ENCODE measurements at regions not wholly inside any gene's neighbourhood (a gene's known extent, or its start where the extent isn't known, plus 50 kb on each side); places are given as distances from the start of the nearest gene placed in this dataset.
"Not testable (repeated sequence)": the region's sequence is repeated elsewhere in the genome, so short reads cannot be mapped to it uniquely, and the experiment has no call there.

DNA sequence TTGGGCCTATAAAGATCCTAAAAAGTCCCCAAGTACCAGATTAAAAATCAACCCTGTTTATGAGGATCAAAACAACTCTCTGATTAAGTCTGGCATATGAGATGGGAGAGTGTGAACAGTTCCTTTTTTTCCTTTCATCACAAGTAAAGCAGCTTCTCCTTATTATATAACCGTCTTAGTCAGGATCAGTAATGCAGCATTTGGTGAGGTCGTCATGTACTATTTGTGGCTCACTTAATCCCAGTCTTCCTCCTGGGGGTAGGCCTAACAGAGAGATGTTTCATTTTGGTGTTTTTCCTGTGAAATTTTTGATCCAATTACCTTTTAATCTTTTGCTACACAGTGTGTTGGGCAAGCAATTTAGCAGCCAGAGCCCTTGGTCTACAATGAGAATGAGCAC is 333.1 kb upstream of the KCNMB2 start:
- DNase-seq = no peak

DNA sequence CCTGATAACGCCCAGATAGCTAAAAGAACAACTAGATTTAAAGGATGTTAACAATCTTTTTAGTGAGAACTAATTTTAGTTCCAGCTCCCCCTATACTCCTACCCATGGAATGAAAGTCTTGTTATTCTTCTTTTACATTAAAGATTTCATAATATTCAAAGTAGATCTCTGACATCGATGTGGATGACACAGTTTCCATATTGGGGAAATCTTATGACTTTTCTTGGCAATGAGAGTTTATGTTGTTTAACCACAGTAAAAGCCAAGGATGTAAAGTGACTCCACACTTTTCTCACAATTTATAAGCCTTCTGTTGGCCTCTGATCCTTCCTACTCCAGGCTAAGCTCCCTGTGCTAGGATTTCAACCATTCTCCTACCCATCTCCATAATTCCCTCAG is 332.6 kb upstream of the KCNMB2 start:
- DNase-seq = no peak

DNA sequence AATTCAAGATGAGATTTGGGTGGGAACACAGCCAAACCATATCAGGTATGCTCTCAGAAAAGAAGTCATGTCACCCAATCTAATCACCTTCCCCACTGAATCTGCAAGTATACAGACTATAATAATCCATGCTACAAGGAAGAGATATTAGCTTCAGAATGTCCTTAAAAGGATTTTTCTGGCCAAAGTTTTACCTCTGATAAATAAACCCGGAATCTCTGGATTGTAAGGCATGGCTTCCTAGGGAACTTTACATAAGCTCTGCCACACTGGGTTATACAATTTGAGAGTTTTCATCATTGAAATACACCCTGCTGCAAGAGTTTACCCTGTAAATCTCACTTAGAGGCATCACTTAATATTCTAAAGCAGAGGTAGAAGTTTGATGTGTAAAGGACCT is 330.5 kb upstream of the KCNMB2 start:
- no peak for DNase-seq

DNA sequence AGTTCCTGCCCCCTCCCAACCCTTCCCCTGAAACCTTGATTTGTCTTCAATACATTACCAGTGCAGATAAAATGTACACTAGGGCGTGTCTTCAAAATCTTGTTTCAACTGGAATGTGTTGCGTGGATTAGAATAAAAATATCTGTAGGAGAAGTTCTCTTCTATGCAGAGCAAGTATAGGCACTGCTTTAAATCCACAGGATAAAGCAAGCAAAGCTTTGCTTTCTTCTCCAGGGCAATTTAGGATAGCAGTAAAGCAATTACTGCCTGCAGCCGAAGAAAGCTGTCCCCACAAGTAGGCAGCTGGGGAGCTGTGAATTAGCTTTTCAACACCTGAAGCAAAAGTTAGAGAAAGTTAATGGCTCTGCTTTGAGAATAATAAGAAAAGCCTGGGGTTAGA is 329.7 kb upstream of the KCNMB2 start:
- no peak for DNase-seq

DNA sequence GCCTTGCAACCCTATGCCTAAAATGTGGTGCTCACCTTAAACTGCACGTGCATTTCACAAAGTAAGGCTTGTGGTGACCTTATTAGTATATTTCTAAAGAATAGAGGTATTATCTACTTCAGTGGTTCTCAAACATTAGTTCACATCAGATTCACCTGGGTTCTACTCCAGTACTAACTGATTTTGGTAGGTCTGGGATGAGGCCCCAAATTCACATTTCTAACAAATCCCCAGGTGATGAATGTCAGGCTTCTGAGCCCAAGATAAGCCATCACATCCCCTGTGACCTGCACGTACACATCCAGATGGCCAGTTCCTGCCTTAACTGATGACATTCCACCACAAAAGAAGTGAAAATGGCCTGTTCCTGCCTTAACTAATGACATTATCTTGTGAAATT is 329.1 kb upstream of the KCNMB2 start:
- DNase-seq = not testable (repeated sequence)

DNA sequence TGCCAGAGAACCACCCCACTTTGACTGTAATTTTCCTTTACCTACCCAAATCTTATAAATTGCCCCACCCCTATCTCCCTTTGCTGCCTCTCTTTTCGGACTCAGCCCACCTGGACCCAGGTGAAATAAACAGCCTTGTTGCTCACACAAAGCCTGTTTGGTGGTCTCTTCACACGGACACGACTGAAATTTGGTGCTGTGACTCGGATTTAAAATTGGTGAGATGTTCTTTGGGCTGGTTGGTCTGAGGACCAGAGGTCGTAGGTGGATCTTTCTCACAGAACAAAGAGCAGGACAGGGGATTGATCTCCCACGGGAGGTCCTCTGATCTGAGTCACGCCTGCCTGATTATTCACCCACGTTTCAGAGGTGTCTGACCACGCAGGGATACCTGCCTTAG is 328.6 kb upstream of the KCNMB2 start:
- not testable (repeated sequence) for DNase-seq

DNA sequence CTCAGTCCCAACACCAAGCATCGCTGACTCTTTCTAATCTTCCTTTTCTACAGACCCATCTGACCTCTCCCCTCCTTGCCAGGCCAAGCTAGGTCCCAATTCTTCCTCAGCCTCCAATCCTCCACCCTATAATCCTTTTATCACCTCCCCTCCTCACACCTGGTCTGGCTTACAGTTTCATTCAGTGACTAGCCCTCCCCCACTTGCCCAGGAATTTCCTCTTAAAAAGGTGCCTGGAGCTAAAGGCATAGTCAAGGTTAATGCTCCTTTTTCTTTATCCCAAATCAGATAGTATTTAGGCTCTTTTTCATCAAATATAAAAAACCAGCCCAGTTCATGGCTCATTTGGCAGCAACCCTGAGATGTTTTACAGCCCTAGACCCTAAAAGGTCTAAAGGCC is 327.1 kb upstream of the KCNMB2 start:
- not testable (repeated sequence) for DNase-seq

DNA sequence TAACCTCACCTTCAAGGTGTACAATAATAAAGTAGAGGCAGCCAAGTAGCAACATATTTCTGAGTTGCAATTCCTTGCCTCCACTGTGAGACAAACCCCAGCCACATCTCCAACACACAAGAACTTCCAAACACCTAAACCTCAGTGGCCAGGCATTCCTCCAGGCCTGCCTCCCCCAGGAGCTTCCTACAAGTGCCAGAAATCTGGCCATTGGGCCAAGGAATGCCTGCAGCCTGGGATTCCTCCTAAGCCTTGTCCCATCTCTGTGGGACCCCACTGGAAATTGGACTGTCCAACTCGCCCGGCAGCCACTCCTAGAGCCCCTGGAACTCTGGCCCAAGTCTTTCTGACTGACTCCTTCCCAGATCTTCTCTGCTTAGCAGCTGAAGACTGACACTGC is 326.6 kb upstream of the KCNMB2 start:
- DNase-seq = not testable (repeated sequence)

DNA sequence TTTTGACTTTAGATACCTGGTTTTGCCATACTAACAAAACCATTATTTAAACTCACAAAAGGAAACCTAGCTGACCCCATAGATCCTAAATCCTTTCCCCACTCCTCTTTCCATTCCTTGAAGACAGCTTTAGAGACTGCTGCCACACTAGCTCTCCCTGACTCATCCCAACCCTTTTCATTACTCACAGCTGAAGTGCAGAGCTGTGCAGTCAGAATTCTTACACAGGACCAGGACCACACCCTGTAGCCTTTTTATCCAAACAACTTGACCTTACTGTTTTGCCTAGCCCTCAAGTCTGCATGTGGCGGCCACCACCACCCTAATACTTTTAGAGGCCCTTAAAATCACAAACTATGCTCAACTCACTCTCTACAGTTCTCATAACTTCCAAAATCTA is 325.1 kb upstream of the KCNMB2 start:
- DNase-seq = not testable (repeated sequence)

DNA sequence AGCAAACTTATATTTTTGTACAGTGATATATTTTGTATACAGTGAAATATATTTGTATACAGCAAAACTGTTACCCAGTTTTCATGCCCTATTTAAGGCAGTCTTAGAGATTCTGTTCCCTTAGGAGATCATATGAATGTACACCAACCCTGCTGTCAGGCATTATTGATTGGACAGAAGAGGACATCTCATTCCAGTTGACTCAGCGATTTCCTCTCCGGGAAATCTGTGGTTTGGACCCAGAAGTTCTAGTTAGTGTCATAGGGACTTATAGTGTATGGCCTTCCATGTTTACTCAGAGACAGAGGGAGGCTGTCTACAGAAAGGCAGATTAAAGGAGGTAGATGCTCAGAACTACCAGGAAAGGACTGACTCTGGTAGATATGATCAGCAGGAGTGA is 318.8 kb upstream of the KCNMB2 start:
- DNase-seq = no peak

DNA sequence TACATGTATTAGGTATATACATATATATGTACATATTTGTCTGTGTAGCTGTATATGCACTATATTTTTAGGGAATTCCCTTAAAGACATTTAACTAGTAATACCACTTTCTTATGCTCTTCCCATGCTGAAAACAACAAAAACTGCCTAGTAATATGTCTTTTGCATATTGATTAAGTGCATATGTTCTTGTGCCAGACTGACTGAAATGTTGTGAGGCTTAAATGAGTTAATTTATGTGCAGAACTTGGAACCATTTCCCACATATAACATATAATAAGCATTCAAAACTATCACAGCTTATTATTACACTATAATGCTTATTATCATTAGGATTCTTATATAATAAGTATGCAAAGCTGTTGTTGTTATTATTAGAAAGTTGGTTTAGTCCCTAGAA is 318.0 kb upstream of the KCNMB2 start:
- no peak for DNase-seq

DNA sequence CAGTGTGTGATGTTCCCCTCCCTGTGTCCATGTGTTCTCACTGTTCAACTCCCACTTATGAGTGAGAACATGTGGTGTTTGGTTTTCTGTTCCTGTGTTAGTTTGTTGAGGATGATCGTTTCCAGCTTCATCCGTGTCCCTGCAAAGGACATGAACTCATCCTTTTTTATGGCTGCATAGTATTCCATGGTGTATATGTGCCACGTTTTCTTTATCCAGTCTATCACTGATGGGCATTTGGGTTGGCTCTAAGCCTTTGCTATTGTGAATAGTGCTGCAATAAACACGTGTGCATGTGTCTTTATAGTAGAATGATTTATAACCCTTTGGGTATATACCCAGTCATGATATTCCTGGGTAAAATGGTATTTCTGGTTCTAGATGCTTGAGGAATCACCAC is 316.6 kb upstream of the KCNMB2 start:
- not testable (repeated sequence) for DNase-seq

DNA sequence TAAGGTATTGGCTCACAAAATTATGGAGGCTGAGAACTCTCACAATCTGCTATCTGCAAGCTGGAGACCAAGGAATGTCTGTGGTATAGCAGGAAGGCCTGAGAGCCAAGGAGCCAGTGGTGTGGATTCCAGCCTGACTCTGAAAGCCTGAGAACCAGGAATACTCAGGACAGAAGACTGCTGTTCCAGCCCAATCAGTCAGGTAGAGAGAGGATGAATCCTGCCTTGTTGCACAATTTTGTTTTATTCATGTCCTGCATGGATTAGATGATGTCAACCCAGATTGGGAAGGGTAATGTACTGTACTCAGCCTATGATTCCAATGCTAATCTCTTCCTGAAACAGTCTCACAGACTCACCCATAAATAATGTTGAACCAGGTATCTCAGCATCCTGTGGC is 312.4 kb upstream of the KCNMB2 start:
- no peak for DNase-seq

DNA sequence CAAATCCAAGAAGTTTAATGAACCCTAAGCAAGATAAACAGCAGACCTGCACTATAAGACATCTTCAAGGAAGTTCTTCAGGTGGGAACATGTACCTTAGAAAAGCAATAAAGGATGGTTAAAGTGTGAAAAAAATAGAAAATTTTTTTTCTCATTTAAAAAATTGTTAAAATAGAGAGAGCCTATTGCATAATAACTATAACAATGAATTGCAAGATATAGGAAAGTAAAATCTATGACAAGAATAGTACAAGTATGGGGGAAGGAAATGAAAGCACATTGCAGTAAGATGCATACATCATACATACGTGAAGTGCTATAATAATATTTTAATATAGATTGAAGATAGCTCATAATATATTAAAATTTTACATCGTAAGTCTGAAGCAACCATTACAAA is 310.1 kb upstream of the KCNMB2 start:
- no peak for DNase-seq

DNA sequence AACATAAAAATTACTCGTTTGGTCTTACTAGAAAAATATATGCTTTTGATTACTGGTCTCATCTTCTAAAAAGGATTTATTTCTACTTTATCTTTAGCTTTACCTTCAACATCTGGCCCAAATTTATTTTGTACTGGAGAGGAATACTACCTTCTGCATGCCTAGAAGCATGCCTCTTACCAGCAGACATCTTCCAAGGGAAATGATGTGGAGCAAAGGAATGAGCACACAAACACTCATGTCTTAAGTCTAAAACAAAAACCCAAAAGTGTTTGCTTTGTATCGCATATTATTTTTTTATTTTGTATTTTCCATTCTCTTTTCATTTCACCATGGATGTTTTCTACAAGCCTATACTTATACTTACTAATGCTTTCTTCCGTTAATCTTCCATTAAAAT is 304.6 kb upstream of the KCNMB2 start:
- no peak for DNase-seq

DNA sequence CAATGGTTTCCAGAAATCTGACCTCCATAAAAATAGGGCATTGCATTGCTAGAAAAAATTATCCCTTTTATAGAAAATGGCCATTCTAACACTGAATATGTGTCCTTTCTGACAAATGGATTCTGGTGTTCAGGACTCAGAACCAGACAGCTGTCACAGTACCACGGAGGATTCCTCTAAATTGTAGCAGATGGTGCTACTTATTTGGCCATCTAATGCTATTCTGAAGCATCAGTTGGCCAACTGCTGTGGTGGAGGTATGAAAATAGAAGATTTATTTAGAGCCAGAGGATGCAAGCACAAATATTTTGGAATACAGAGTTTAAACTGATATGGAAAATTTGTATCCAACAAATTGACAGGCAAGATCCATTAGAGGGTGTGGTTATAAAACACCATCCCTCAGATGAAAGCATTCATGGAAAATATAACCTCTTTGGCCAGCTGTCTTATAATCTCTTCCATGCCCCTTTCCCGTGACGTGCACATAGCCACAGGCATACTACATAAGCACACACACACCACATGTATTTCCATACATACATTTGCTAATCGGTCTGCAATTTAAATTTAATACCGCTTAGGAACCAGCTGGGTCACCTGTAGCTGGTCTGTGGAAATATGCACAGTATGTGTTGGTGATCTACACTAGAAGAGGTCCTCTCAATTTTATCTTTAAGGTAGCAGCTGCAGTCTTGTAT is 302.7 kb upstream of the KCNMB2 start:
- DNase-seq = no peak

DNA sequence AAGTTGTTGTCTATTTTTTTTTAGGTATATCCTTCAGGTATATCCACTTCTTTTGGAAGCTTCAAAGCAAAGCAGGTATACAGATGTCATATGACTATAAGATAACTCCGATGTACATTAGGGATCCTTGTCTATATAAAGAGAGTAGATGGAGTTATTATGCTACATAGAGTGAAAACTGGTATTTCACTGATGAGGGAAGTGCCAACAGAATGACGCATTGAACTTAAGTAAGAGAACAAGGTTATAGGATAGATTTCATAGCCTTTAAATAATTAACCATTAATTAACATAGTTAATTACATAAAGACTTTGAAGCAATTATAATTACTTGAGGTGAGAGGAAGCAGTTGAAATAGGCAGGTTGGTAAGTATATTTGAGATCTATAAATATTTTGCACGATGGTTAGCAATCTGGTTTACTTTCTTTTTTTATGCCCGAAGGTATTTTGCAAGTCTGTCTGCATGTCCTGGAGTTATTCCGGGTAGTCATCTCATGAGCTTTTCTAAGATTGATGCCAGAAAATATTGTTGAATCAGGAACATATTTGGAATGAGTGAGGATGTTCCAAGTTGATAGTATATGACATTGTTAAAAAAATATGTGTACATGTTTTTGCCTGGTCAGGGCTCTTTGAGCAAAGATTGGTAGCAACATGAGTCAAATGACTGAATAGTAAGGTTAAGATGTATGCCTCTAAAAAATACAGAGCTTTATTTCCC is 299.5 kb upstream of the KCNMB2 start:
- DNase-seq = no peak

DNA sequence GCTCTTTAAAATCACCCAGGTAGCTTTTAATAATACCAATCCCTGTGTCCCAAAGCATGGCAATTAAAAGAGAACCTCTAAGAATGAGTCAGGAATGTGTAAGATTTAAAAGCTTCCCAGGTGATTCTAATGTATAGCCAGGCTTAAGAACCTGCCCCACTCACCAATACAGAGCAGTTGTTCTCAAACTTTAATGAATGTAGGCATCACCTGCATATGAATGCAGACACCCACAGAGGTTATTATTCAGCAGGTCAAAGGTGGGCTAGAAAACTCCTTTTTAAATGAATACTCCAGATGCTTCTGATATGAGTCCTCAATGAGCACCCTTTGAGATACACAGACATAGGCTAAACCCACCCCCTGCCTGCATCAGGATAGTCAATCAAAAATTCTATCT is 298.1 kb upstream of the KCNMB2 start:
- no peak for DNase-seq

DNA sequence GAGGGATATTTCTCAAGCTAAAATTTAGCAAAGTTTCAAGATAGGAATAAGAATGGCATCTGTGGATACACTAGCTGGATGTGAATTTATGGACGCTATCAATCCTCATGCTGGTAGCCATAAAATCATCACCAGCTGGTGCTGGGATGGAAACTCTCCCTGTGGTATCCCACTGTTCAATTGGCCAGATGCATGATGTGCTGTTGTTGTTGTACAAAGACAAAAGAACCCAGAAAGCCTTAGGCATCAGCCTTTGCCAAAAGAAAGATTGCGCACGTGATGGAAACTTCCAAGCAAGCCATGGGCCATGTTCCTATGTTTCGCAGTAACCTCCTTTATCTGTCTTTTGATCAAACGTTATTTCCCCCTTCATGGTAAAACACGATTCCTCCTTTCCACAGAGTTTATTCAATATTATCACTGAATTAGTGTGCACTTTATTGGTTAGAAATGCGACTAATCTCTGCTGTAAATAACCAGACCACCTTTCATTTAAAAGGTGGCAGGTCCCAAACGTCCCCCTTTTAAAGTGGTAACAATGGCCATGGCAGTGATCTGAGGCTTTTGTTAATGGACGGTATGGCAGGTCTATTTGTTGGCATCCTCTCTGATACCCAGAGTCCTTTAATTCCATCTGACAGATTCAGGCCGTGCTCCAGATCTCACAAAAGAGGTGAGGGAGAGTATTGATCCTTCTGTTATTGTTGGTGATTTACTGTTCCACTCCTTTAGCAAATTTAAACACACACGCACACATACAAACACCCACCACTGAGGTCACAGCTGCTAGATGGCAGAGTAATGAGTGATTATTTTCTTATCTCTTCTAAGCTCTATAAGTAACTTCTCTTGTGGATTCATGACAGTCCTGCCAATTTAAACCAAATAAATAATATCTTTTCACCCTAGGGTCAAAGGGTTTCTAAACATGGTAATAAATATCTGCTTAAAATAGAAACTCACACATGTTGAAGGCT is 291.2 kb upstream of the KCNMB2 start:
- DNase-seq = no peak

DNA sequence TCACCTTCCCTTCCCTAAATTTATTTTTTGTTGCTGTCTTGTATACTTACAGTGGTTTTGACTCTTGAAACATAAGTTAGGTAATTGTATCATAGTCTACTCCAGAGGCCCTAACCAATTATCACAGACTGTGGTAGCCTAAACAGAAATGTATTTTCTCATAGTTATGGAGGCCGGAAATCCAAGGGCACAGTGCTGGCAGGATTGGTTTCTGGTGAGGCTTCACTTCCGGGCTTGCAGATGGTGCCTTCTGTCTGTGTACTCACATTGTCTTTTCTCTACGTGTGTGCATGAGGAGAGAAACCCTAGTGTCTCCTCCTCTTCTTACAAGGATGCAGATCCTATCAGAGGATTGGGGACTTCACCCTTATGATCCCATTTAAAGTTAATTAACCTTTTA is 290.2 kb upstream of the KCNMB2 start:
- no peak for DNase-seq

DNA sequence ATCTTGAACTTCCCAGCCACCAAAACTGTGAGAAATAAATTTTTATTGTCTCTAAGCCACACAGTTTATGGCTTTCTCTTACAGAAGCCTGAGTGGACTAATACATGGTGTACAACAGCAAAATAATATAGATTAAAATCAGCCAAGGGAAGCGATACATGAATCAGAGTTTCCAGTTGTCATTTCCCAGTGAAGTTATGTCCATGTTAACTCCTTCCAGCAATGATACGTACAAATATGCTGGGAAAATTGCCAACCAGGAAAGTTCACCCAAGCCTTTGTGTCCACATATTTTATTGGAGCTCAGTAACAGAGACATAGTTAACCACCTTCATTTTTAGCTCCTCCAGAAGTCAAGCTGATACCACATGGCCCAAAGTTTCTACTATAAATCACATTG is 280.9 kb upstream of the KCNMB2 start:
- no peak for DNase-seq

DNA sequence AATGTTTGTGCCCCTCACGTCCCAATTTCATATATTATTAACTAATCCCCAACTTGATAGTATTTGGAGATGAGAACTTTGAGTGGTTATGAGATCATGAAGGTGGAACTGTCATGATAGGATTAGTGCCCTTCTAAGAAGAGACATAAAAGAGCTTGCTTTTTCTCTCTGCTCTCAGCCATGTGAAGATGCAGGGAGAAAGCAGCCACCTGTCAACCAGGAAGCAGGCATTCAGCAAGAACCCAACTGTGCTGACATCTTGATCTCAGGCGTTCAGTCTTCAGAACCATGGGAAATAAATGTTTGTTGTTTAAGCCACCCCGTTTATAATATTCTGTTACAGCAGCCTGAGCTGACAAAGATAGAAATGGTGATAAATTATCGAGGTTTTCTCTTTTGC is 278.7 kb upstream of the KCNMB2 start:
- DNase-seq = no peak

DNA sequence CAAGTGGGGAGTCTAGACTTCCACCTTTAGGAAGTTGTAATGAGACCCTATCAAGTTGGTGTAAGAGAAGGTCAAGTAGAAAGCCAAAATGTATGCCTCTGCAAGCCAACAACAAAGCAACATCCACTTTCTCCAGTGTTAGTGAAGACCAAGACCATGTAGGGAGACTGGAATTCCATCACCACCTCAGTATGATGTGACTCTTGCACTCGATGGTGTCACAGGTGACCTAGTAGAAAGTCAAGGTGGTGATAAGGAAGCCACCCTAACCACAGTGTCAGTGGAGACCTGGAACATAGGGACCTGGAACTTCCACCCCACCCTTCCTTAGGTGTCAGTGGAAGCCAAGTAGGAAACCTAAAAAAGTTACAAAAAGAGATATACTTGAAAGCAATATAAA is 278.1 kb upstream of the KCNMB2 start:
- DNase-seq = no peak

DNA sequence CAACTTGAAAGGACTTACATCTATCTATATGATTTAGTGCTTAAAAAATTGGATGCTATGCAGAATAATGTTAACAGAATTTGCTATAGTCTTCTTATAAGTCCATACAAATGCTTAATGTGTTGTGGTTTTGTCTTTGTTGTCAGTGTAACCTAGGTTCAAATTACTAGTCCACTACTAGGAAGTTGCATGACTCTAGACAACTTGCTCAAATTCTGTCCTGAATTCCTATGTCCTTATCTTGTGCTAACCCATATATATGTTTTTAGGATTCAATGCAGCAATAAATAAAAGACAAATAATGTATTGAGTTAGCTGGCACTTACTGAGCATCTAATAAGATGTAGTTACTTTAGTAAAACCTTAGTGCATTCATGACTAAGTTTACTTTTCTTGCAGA is 276.5 kb upstream of the KCNMB2 start:
- no peak for DNase-seq
